H9 (cell line): ENCODE measurements at regions not wholly inside any gene's neighbourhood (a gene's known extent, or its start where the extent isn't known, plus 50 kb on each side); places are given as distances from the start of the nearest gene placed in this dataset.

Experiments
- DNase-seq: peaks from one replicate; pipeline ENCODE4 v3.0.0-alpha.2; 2017
- H2AFZ ChIP-seq: one replicate; pipeline ENCODE4 v1.6.1; 2013; ENCODE audit warnings: mild to moderate bottlenecking, low read length, control low read depth, moderate library complexity
- H2AK5ac ChIP-seq: 2 replicates; pipeline ENCODE4 v1.6.1; 2013; ENCODE audit warnings: low read length, control low read depth, mixed read lengths; ENCODE audit not compliant: insufficient read length
- H2BK120ac ChIP-seq: one replicate; pipeline ENCODE4 v1.6.1; 2013; ENCODE audit warnings: low read depth, mild to moderate bottlenecking, low read length, control low read depth, inconsistent platforms; ENCODE audit not compliant: poor library complexity, severe bottlenecking
- H2BK12ac ChIP-seq: 2 replicates; pipeline ENCODE4 v1.6.1; 2013; ENCODE audit warnings: low read length, control low read depth, mixed read lengths, low read depth; ENCODE audit not compliant: insufficient read length
- H2BK15ac ChIP-seq: 2 replicates; pipeline ENCODE4 v1.6.1; 2013; ENCODE audit warnings: low read depth, low read length, control low read depth
- H2BK20ac ChIP-seq: one replicate; pipeline ENCODE4 v1.6.1; 2013; ENCODE audit warnings: low read depth, mild to moderate bottlenecking, low read length, control low read depth, inconsistent platforms; ENCODE audit not compliant: poor library complexity, severe bottlenecking
- H2BK5ac ChIP-seq: 2 replicates; pipeline ENCODE4 v1.6.1; 2013; ENCODE audit warnings: low read length, control low read depth, mixed read lengths; ENCODE audit not compliant: insufficient read length
- H3K14ac ChIP-seq: 2 replicates; pipeline ENCODE4 v1.6.1; 2013; ENCODE audit warnings: low read length, control low read depth; ENCODE audit not compliant: insufficient read depth
- H3K18ac ChIP-seq: 2 replicates; pipeline ENCODE4 v1.6.1; 2013; ENCODE audit warnings: low read depth, mild to moderate bottlenecking, mixed read lengths, low read length, control low read depth; ENCODE audit not compliant: insufficient read length
- H3K23ac ChIP-seq: 2 replicates; pipeline ENCODE4 v1.6.1; 2013; ENCODE audit warnings: low read length, control low read depth, mixed read lengths, low read depth; ENCODE audit not compliant: insufficient read length
- H3K23me2 ChIP-seq: 2 replicates; pipeline ENCODE4 v1.6.1; 2013; ENCODE audit warnings: low read depth, mild to moderate bottlenecking, mixed read lengths, low read length, control low read depth; ENCODE audit not compliant: insufficient read length, poor library complexity, severe bottlenecking
- H3K27ac ChIP-seq: 2 replicates; pipeline ENCODE4 v1.5.1; 2013; ENCODE audit warnings: low read length, control low read depth, mixed read lengths, low read depth; ENCODE audit not compliant: insufficient read length
- H3K27me3 ChIP-seq: 2 replicates; pipeline ENCODE4 v1.6.1; 2013; ENCODE audit warnings: low read length, control low read depth, inconsistent platforms; ENCODE audit not compliant: insufficient read depth
- H3K4ac ChIP-seq: 2 replicates; pipeline ENCODE4 v1.6.1; 2013; ENCODE audit warnings: low read depth, mild to moderate bottlenecking, control low read depth, inconsistent platforms, low read length, moderate library complexity
- H3K4me1 ChIP-seq: 2 replicates; pipeline ENCODE4 v1.6.1; 2013; ENCODE audit warnings: low read length, control low read depth, inconsistent platforms; ENCODE audit not compliant: insufficient read depth
- H3K4me2 ChIP-seq: 2 replicates; pipeline ENCODE4 v1.6.1; 2013; ENCODE audit warnings: low read length, control low read depth, mixed read lengths; ENCODE audit not compliant: insufficient read length, insufficient read depth
- H3K56ac ChIP-seq: 2 replicates; pipeline ENCODE4 v1.6.1; 2013; ENCODE audit warnings: low read depth, mild to moderate bottlenecking, mixed read lengths, low read length, control low read depth; ENCODE audit not compliant: insufficient read length
- H3K79me1 ChIP-seq: 2 replicates; pipeline ENCODE4 v1.6.1; 2013; ENCODE audit warnings: low read depth, mild to moderate bottlenecking, moderate library complexity, low read length, control low read depth, inconsistent platforms; ENCODE audit not compliant: insufficient read depth, poor library complexity, severe bottlenecking
- H3K79me2 ChIP-seq: 2 replicates; pipeline ENCODE4 v1.6.1; 2013; ENCODE audit warnings: low read length, control low read depth, inconsistent platforms; ENCODE audit not compliant: insufficient read depth
- H3K9ac ChIP-seq: 2 replicates; pipeline ENCODE4 v1.6.1; 2013; ENCODE audit warnings: low read length, control low read depth, mixed read lengths; ENCODE audit not compliant: insufficient read length; ENCODE audit errors: extremely low read depth
- H3K9me3 ChIP-seq: one replicate; pipeline ENCODE4 v1.6.1; 2013; ENCODE audit warnings: low read depth, low read length, inconsistent platforms; ENCODE audit not compliant: control insufficient read depth
- H3T11ph ChIP-seq: one replicate; pipeline ENCODE4 v1.6.1; 2013; ENCODE audit warnings: mild to moderate bottlenecking, low read length, control low read depth, inconsistent platforms
- H4K20me1 ChIP-seq: one replicate; pipeline ENCODE4 v1.6.1; 2013; ENCODE audit not compliant: control insufficient read depth, insufficient read length, insufficient read depth
- H4K5ac ChIP-seq: 2 replicates; pipeline ENCODE4 v1.6.1; 2013; ENCODE audit warnings: low read depth, mild to moderate bottlenecking, mixed read lengths, low read length, control low read depth; ENCODE audit not compliant: insufficient read length
- H4K8ac ChIP-seq: replicated peaks from 2 replicates; pipeline ENCODE4 v1.6.1; 2013; ENCODE audit warnings: low read length, control low read depth, mixed read lengths, low read depth; ENCODE audit not compliant: insufficient read length
- H4K91ac ChIP-seq: 2 replicates; pipeline ENCODE4 v1.6.1; 2013; ENCODE audit warnings: low read depth, mild to moderate bottlenecking, moderate library complexity, mixed read lengths, low read length, control low read depth; ENCODE audit not compliant: insufficient read length
- H3K27ac Mint-ChIP-seq, 3 experiments: 2 replicates in 2 of 3; 3 replicates in 1 of 3; pipeline ENCODE4 v1.8.0; 2020 to 2021; ENCODE audit warnings: mixed read lengths in 3 of 3, mild to moderate bottlenecking in 1 of 3, moderate library complexity in 1 of 3
- H3K27me3 Mint-ChIP-seq: 2 replicates; pipeline ENCODE4 v1.8.0; 2021; ENCODE audit warnings: low read depth, mild to moderate bottlenecking, moderate library complexity, mixed read lengths
- H3K36me3 Mint-ChIP-seq, 3 experiments: 2 replicates in 2 of 3; 3 replicates in 1 of 3; pipeline ENCODE4 v1.8.0; 2020 to 2021; ENCODE audit warnings: low read depth in 3 of 3, mixed read lengths in 3 of 3; ENCODE audit not compliant: insufficient read depth in 1 of 3
- H3K4me1 Mint-ChIP-seq, 2 experiments: 2 replicates each; pipeline ENCODE4 v1.8.0; 2020; ENCODE audit warnings: mixed read lengths in 2 of 2
- H3K4me3 Mint-ChIP-seq, 2 experiments: 2 replicates in 1 of 2; 3 replicates in 1 of 2; pipeline ENCODE4 v1.8.0; 2020 to 2021; ENCODE audit warnings: mild to moderate bottlenecking in 2 of 2, mixed read lengths in 2 of 2, moderate library complexity in 1 of 2
- H3K9me3 Mint-ChIP-seq, 2 experiments: 2 replicates in 1 of 2; 3 replicates in 1 of 2; pipeline ENCODE4 v1.8.0; 2020; ENCODE audit warnings: mild to moderate bottlenecking in 2 of 2, mixed read lengths in 2 of 2, moderate library complexity in 1 of 2
- WGBS: extraction: QIAGEN DNeasy Blood & Tissue Kit; methylation state at CpG from one replicate; pipeline ENCODE4 v1.1.7; 2013; ENCODE audit warnings: missing lambda C conversion rate, low lambda C conversion rate, mixed read lengths; ENCODE audit not compliant: insufficient read length; ENCODE audit errors: extremely low coverage; 5-methylcytosine and 5-hydroxymethylcytosine counted together
- TF ChIP-seq, protein P1 (sequence below): fragments of 200-600 bp; sonication (generic); conservative IDR thresholded peaks from 3 replicates; pipeline ENCODE4 v1.8.0; 2021; ENCODE audit warnings: antibody characterized with exemption, mild to moderate bottlenecking

DNA sequence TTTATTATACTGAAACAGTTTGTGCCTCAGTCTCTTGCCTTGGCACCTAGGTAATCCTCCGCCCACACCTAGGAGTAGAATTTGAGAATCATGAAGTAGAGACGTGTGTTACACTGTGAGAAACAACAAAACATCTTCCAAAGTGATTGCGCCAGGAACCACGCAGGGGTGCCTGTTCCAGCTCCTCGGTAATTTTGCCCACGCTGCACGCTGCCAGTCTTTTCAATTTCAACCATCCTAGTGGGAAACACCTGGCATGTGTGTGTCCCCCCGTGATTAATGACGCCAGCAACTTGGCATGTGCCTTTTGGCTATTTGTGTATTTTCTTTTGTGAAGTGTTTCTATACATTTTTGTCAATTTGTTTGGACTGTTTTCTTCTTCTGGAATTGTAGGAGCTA is 919.1 kb downstream of the BRD1 start:
- H3K79me1 ChIP-seq = no peaks in the 10 kb centered on the region
- H3K18ac ChIP-seq = no peak overlapping the region
- H3K56ac ChIP-seq = no peak overlapping the region
- no peak overlapping the region for H4K91ac ChIP-seq
- H2AK5ac ChIP-seq = no peak overlapping the region
- no peaks in the 10 kb centered on the region for H3K23me2 ChIP-seq
- no peaks in the 10 kb centered on the region for H3K27me3 ChIP-seq
- no peaks in the 10 kb centered on the region for H3K79me2 ChIP-seq
- H2BK120ac ChIP-seq = no peak overlapping the region
- peaks cover 50% of the 10 kb centered on the region for H3K27me3 Mint-ChIP-seq
- no peak overlapping the region for H2AFZ ChIP-seq
- H3K4me3 Mint-ChIP-seq = no peak overlapping the region
- no peak overlapping the region for H3K4ac ChIP-seq
- no peak overlapping the region for H3K9ac ChIP-seq
- H3K36me3 Mint-ChIP-seq = peaks cover 0 to 8% (median 0%) of the 10 kb centered on the region in 3 experiments; a peak in 3 of 7 replicates
- no peak overlapping the region for H2BK20ac ChIP-seq
- no peak overlapping the region for H3T11ph ChIP-seq
- no peak overlapping the region for H4K5ac ChIP-seq
- no peaks in the 10 kb centered on the region for H4K20me1 ChIP-seq
- H3K9me3 Mint-ChIP-seq = peaks cover 0 to 2% of the 10 kb centered on the region in 2 experiments; a peak in 1 of 5 replicates
- H2BK12ac ChIP-seq = no peak overlapping the region
- H2BK5ac ChIP-seq = no peak overlapping the region
- H3K4me1 ChIP-seq = no peaks in the 10 kb centered on the region
- no CpG with 5 or more reads among the region's 9 CpGs for WGBS
- H2BK15ac ChIP-seq = no peak overlapping the region
- TF ChIP-seq, protein P1, sequence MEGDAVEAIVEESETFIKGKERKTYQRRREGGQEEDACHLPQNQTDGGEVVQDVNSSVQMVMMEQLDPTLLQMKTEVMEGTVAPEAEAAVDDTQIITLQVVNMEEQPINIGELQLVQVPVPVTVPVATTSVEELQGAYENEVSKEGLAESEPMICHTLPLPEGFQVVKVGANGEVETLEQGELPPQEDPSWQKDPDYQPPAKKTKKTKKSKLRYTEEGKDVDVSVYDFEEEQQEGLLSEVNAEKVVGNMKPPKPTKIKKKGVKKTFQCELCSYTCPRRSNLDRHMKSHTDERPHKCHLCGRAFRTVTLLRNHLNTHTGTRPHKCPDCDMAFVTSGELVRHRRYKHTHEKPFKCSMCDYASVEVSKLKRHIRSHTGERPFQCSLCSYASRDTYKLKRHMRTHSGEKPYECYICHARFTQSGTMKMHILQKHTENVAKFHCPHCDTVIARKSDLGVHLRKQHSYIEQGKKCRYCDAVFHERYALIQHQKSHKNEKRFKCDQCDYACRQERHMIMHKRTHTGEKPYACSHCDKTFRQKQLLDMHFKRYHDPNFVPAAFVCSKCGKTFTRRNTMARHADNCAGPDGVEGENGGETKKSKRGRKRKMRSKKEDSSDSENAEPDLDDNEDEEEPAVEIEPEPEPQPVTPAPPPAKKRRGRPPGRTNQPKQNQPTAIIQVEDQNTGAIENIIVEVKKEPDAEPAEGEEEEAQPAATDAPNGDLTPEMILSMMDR = no peak
- no peak for DNase-seq
- H3K27ac ChIP-seq = no peak overlapping the region
- no peak overlapping the region for H3K27ac Mint-ChIP-seq
- H3K4me2 ChIP-seq = no peak overlapping the region
- H3K9me3 ChIP-seq = no peaks in the 10 kb centered on the region
- H3K4me1 Mint-ChIP-seq = peaks cover 12 to 24% of the 10 kb centered on the region in 2 experiments
- no peak overlapping the region for H3K14ac ChIP-seq
- H3K23ac ChIP-seq = no peak overlapping the region
- H4K8ac ChIP-seq = no peak overlapping the region
